AG09319 (cell line): ENCODE measurements at regions not wholly inside any gene's neighbourhood (a gene's known extent, or its start where the extent isn't known, plus 50 kb on each side); places are given as distances from the start of the nearest gene placed in this dataset.

Source experiments
- DNase-seq: peaks from one replicate; pipeline ENCODE4 v3.0.0-alpha.2; 2010; ENCODE audit warnings: low read depth; ENCODE audit errors: extremely low read depth
- TF ChIP-seq, protein P1 (sequence below): IDR thresholded peaks from 2 replicates; pipeline ENCODE4 v1.5.1; 2011; ENCODE audit warnings: low read depth, mild to moderate bottlenecking, inconsistent platforms, low read length, moderate library complexity

- DNase-seq: no peak
- TF ChIP-seq, protein P1, sequence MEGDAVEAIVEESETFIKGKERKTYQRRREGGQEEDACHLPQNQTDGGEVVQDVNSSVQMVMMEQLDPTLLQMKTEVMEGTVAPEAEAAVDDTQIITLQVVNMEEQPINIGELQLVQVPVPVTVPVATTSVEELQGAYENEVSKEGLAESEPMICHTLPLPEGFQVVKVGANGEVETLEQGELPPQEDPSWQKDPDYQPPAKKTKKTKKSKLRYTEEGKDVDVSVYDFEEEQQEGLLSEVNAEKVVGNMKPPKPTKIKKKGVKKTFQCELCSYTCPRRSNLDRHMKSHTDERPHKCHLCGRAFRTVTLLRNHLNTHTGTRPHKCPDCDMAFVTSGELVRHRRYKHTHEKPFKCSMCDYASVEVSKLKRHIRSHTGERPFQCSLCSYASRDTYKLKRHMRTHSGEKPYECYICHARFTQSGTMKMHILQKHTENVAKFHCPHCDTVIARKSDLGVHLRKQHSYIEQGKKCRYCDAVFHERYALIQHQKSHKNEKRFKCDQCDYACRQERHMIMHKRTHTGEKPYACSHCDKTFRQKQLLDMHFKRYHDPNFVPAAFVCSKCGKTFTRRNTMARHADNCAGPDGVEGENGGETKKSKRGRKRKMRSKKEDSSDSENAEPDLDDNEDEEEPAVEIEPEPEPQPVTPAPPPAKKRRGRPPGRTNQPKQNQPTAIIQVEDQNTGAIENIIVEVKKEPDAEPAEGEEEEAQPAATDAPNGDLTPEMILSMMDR: no peak
These were observed 212.5 kb downstream of the CSNK2A3 start for GRCh38 chr11:11140510-11140909.

DNA sequence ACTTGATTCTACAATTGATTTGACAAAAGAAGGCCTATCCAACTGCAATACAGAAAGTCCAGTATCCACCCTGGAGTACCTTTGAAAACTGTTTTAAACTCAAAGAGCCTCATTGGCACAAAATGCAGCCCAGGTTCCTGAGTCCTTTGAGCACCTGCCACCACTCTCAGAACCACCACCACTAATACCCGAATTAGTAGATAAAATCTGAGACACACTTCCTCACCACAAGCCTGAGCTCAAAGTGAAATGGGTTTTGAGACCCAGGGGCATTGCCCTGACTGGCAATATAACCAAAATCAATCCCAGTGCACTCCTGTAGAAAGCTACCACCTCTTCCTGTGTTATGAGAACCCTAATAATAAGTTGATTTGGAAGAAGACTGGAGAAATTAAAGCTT lies 215.7 kb downstream of the CSNK2A3 start:
- no peak for DNase-seq
- TF ChIP-seq, protein P1: no peak

- DNase-seq: no peak
- TF ChIP-seq, protein P1: no peak
These were observed 217.1 kb downstream of the CSNK2A3 start for GRCh38 chr11:11135820-11136476.

- no peak for DNase-seq
- TF ChIP-seq, protein P1: no peak
These were observed 223.9 kb downstream of the CSNK2A3 start for GRCh38 chr11:11129118-11129517.

GRCh38 chr11:11125618-11126017 lies 227.4 kb downstream of the CSNK2A3 start:
- TF ChIP-seq, protein P1: no peak
- no peak for DNase-seq

- TF ChIP-seq, protein P1: no peak
These were observed 230.3 kb downstream of the CSNK2A3 start for GRCh38 chr11:11122749-11123148.

DNA sequence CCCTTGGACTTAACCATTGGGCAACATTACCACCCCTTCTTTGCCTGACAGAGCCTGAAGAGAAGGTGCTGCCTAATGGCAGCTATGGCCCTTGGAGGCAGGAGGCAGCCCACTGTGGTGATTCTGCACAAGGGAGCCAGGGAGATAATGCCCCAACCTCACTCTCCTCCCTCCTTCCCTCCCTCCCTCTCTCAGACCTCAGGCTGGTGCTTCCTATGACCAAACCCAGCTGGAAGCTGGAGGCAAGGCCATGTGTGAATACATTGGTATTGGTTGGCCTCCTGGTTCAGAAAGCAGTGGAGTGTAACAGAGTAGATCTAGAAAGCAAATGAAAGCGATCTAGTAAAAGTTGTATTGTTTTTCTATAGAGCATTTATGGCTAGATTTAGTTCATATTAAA lies 233.1 kb downstream of the CSNK2A3 start:
- TF ChIP-seq, protein P1: no peak
- no peak for DNase-seq

More at GRCh38 chr11:11122749-11123148, 230.3 kb downstream of the CSNK2A3 start:
- no peak for DNase-seq
